Endodermal cell (in vitro differentiated cells): ENCODE measurements at regions not wholly inside any gene's neighbourhood (a gene's known extent, or its start where the extent isn't known, plus 50 kb on each side); places are given as distances from the start of the nearest gene placed in this dataset.

ENCODE experiments used
- DNase-seq: peaks from one replicate; pipeline ENCODE4 v3.0.0-alpha.2; 2017
- H3K27ac ChIP-seq: 2 replicates; pipeline ENCODE4 v1.5.1; 2013; ENCODE audit warnings: mild to moderate bottlenecking, low read depth, low read length, moderate library complexity
- H3K27me3 ChIP-seq: 2 replicates; pipeline ENCODE4 v1.6.1; 2013; ENCODE audit warnings: mild to moderate bottlenecking, low read length, moderate library complexity; ENCODE audit not compliant: insufficient read depth, control insufficient read depth, poor library complexity, severe bottlenecking
- H3K36me3 ChIP-seq: 2 replicates; pipeline ENCODE4 v1.7.0; 2013; ENCODE audit warnings: mild to moderate bottlenecking, low read length, moderate library complexity; ENCODE audit not compliant: control insufficient read depth, insufficient read depth
- H3K4me1 ChIP-seq: one replicate; pipeline ENCODE4 v1.7.0; 2013; ENCODE audit warnings: low read length; ENCODE audit not compliant: control insufficient read depth, insufficient read depth
- H3K4me3 ChIP-seq: 2 replicates; pipeline ENCODE4 v1.5.1; 2013; ENCODE audit warnings: mild to moderate bottlenecking, low read length, moderate library complexity
- H3K9ac ChIP-seq: 2 replicates; pipeline ENCODE4 v1.6.1; 2013; ENCODE audit warnings: mild to moderate bottlenecking, low read length, moderate library complexity; ENCODE audit not compliant: poor library complexity, severe bottlenecking; ENCODE audit errors: extremely low read depth
- H3K9me3 ChIP-seq: 2 replicates; pipeline ENCODE4 v1.6.1; 2013; ENCODE audit warnings: mild to moderate bottlenecking, low read length, moderate library complexity; ENCODE audit not compliant: control insufficient read depth
- H3K27ac Mint-ChIP-seq: 2 replicates; pipeline ENCODE4 v1.8.0; 2020; ENCODE audit warnings: mixed read lengths
- H3K27me3 Mint-ChIP-seq: 2 replicates; pipeline ENCODE4 v1.8.0; 2021; ENCODE audit warnings: mild to moderate bottlenecking, mixed read lengths; ENCODE audit not compliant: insufficient read depth
- H3K36me3 Mint-ChIP-seq: 2 replicates; pipeline ENCODE4 v1.8.0; 2020; ENCODE audit warnings: low read depth, mixed read lengths
- H3K4me1 Mint-ChIP-seq: 2 replicates; pipeline ENCODE4 v1.8.0; 2020; ENCODE audit warnings: mixed read lengths
- H3K4me3 Mint-ChIP-seq: 2 replicates; pipeline ENCODE4 v1.8.0; 2020; ENCODE audit warnings: mild to moderate bottlenecking, moderate library complexity, mixed read lengths
- H3K9me3 Mint-ChIP-seq: 2 replicates; pipeline ENCODE4 v1.8.0; 2020; ENCODE audit warnings: mild to moderate bottlenecking, mixed read lengths
- WGBS, 2 experiments: methylation state at CpG; one replicate each; pipeline versions ENCODE4 v1.1.5 to v1.1.7; 2013; ENCODE audit warnings: missing lambda C conversion rate in 2 of 2, mixed read lengths in 1 of 2; ENCODE audit not compliant: insufficient coverage in 1 of 2, insufficient read length in 1 of 2; 5-methylcytosine and 5-hydroxymethylcytosine counted together
- TF ChIP-seq, protein P1 (sequence below): fragments of 200-600 bp; sonication (generic); conservative IDR thresholded peaks from 2 replicates; pipeline ENCODE4 v1.5.0; 2021; ENCODE audit warnings: antibody characterized with exemption, mild to moderate bottlenecking

DNA sequence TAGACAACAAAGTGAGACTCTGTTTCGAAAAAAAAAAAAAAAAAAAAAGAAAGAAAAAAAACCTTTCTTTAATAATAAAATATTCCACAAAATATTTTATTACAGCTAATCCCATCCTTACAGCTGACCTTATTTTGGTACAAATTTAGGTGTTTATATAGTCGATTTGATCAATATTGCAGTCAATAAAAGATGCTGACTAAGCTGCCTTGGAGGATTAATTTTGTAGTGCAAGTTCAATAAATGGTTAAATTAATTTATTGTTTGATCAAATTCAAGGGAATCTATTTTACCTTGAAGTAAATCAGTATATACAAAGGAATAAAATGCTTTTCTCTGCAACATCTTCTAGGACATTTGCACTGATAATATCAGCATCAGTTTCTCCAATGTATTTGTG, 1764.3 kb downstream of the NCAM2 start:
- Histone ChIP-seq H3K27ac (no peak overlapping the region), H3K27me3 (no peaks in the 10 kb centered on the region), H3K36me3 (no peaks in the 10 kb centered on the region), H3K4me1 (no peaks in the 10 kb centered on the region), H3K9me3 (no peaks in the 10 kb centered on the region), H3K9ac (no peak overlapping the region), H3K4me3 (no peak overlapping the region)
- Mint-ChIP-seq H3K4me1 (no peaks in the 10 kb centered on the region), H3K27ac (no peak overlapping the region), H3K9me3 (no peaks in the 10 kb centered on the region), H3K36me3 (no peaks in the 10 kb centered on the region), H3K27me3 (no peaks in the 10 kb centered on the region), H3K4me3 (no peak overlapping the region)
- DNase-seq, result no peak
- TF ChIP-seq, protein P1, sequence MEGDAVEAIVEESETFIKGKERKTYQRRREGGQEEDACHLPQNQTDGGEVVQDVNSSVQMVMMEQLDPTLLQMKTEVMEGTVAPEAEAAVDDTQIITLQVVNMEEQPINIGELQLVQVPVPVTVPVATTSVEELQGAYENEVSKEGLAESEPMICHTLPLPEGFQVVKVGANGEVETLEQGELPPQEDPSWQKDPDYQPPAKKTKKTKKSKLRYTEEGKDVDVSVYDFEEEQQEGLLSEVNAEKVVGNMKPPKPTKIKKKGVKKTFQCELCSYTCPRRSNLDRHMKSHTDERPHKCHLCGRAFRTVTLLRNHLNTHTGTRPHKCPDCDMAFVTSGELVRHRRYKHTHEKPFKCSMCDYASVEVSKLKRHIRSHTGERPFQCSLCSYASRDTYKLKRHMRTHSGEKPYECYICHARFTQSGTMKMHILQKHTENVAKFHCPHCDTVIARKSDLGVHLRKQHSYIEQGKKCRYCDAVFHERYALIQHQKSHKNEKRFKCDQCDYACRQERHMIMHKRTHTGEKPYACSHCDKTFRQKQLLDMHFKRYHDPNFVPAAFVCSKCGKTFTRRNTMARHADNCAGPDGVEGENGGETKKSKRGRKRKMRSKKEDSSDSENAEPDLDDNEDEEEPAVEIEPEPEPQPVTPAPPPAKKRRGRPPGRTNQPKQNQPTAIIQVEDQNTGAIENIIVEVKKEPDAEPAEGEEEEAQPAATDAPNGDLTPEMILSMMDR, result no peak
- WGBS, 2 experiments, result 82 to 100% methylated on average over 1 of the region's 2 CpGs

DNA sequence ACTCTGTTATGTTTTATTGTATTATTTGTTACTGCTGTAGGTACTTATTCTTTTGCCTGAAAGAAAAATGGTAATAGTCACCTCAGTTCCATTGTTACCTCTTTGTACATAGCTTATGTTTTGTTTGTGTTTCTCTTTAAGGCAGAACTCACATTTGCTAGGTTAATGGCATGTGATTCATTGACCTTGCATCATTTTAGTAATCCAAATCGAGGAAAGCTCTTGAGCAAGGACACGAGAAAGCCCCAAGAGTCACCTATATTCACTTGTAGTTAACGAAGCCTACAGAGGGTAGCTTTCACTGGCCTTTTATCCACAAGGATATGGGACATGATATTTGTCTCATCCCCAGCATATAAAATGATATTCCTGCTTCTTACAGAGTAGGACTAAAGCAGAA, 1765.2 kb downstream of the NCAM2 start:
- no peaks in the 10 kb centered on the region for H3K36me3 ChIP-seq
- H3K27me3 Mint-ChIP-seq, result no peaks in the 10 kb centered on the region
- no peaks in the 10 kb centered on the region for H3K9me3 Mint-ChIP-seq
- H3K27ac Mint-ChIP-seq, result no peak overlapping the region
- H3K4me1 Mint-ChIP-seq, result no peaks in the 10 kb centered on the region
- H3K4me3 Mint-ChIP-seq, result no peak overlapping the region
- H3K27ac ChIP-seq, result no peak overlapping the region
- H3K4me1 ChIP-seq, result no peaks in the 10 kb centered on the region
- no peaks in the 10 kb centered on the region for H3K27me3 ChIP-seq
- 65 to 90% methylated on average over 2 to 3 of the region's 3 CpGs for WGBS, 2 experiments
- DNase-seq, result no peak
- TF ChIP-seq, protein P1, result no peak
- H3K36me3 Mint-ChIP-seq, result no peaks in the 10 kb centered on the region
- H3K4me3 ChIP-seq, result no peak overlapping the region
- no peak overlapping the region for H3K9ac ChIP-seq
- H3K9me3 ChIP-seq, result no peaks in the 10 kb centered on the region

DNA sequence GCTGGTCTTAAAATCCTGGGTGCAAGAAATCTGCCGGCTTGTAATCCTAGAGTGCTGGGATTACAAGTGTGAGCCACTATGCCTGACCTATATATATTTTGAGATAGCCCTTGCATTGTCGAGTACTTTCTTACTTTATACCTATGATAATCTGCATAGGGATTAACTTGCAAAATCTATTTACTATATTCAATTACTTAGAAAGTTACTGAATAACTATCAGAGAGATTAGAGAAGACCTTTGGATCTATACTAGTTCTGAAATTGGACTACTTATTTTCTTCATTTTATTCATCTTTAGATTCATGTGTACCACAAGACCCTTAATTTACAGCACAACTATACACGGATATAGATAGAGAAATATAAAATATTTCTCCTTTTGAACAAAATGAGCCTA, 1766.0 kb downstream of the NCAM2 start:
- Histone ChIP-seq H3K36me3 (no peaks in the 10 kb centered on the region), H3K27me3 (no peaks in the 10 kb centered on the region), H3K4me3 (no peak overlapping the region), H3K27ac (no peak overlapping the region), H3K4me1 (no peaks in the 10 kb centered on the region), H3K9ac (no peak overlapping the region), H3K9me3 (no peaks in the 10 kb centered on the region)
- TF ChIP-seq, protein P1, result no peak
- 60 to 65% methylated on average over 1 to 2 of the region's 3 CpGs for WGBS, 2 experiments
- no peaks in the 10 kb centered on the region for H3K4me1 Mint-ChIP-seq
- no peaks in the 10 kb centered on the region for H3K36me3 Mint-ChIP-seq
- no peak overlapping the region for H3K27ac Mint-ChIP-seq
- no peaks in the 10 kb centered on the region for H3K27me3 Mint-ChIP-seq
- no peak for DNase-seq
- H3K9me3 Mint-ChIP-seq, result no peaks in the 10 kb centered on the region
- no peak overlapping the region for H3K4me3 Mint-ChIP-seq
